C1 segment of cervical spinal cord (tissue), 14 donors: ENCODE measurements at regions not wholly inside any gene's neighbourhood (a gene's known extent, or its start where the extent isn't known, plus 50 kb on each side); places are given as distances from the start of the nearest gene placed in this dataset.

Source experiments
- DNase-seq, 14 donors: peaks; one replicate each; lab custom pipeline; 2025; lab: John Stamatoyannopoulos, UW

DNA sequence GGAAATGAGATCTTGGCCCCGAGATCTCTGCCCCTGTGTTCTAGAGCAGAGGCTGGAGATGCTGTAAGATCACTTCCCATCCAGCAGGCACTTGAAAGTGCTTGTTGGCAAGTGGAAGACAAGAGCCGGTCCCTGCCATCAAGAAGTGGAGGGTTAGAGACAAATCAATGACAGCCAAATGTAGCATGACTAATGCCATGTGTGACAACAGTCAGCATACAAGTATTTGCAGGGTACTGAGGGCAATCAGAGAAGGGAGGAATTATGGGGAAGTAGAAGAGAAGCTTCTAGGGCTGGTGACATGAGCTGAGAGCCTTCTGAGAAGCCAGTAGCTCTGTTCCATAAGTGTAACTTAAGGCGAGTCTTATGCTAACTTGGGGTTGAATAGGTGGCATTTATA lies 58.6 kb downstream of the TMEM17 start:
- no peak for DNase-seq

DNA sequence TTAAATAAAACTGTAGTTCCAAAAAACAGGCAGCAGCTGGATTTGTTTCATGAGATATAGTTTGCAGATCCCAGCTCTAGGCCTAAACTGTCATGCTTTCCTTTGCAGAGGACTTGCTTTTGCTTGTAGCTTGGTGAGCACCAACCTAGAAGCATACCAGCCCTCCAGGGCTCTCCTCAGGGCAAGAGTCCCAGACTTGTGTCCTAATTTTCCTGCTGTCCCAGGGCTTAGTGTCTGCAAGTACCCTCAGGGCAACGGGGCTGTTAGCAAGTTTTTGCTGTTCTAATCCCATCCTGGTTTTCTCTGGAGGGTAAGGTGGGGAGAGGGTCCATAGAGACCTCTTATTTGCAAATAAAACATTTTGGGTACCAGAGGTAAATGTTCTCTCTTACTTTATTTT lies 59.5 kb downstream of the TMEM17 start:
- no peak for DNase-seq

DNA sequence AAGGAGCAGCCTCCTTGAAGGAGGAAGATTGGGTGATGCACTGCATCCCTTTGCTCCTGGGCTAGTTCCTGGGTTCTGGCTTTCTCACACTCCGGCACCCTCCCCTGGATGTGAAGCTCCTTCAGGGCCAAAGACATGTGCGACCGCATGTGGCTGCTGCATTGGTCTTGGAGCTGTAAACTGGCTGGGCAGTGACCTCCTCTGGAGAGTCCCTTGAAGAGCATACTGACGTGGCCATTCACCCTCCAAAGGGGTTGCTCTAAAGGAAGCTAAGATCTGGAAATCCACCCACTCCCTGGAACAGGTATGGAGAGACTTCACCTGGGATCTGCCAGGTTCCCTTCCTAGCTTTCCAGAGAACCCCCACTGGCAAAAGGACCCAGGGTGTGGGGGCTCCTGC lies 62.1 kb downstream of the TMEM17 start:
- DNase-seq, result no peak

DNA sequence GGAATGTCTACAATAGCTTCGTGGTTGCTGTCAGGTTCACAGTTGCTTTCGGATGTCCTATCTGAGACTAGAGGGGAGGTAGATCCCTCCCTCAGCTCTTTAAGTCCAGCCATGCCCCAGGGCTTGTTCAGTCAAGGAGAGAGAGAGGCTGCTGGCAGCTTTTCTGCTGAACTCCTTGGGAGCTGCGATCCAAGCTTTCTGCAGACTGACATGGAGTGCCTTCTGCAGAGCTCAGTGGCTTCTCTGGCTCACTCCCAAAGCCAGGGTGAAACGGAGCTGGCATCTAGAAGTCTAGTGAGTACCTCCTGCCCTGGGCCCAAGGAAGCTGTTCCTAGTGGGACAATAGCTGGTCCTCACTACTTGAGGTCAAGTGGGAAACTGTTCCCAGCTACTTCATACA lies 62.5 kb downstream of the TMEM17 start:
- DNase-seq, result no peak

DNA sequence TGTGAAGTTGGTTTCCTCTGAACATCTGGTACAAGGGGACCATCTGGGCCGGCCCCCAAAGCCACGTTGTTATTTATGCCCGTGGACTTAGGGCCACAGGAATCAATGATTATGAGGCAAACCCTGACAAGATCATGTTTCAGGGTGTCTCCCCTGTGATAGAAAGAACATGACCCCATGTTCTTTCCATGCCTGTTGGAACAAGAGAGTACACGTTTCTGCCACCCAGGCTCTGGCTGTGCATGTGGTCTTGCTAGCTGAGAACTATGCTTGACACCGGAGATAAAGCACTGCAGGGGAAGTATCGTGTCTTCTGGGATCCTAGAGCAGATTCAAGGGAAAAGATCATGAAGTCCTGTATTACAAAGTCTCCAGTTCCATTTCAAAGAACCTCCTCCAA lies 64.2 kb downstream of the TMEM17 start:
- no peak for DNase-seq

DNA sequence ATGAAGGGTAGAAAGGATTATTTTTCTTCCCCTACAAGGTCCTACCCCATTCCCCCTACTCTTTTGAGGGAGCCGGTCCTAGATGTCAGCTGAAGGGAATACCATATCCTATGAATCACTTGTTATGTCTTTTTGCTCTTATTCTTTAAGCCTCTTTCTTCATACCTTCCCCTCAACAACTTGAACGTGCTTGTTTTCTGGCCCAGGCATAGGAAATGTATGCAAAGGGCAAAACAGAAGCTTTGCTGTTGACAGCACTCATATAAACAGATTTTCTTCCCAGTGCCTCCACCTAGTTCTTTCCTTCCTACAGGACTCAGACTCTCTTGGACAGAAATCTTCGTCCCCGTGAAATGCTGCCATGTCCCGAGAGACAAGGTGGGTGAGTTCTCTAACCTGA lies 64.6 kb downstream of the TMEM17 start:
- no peak for DNase-seq

DNA sequence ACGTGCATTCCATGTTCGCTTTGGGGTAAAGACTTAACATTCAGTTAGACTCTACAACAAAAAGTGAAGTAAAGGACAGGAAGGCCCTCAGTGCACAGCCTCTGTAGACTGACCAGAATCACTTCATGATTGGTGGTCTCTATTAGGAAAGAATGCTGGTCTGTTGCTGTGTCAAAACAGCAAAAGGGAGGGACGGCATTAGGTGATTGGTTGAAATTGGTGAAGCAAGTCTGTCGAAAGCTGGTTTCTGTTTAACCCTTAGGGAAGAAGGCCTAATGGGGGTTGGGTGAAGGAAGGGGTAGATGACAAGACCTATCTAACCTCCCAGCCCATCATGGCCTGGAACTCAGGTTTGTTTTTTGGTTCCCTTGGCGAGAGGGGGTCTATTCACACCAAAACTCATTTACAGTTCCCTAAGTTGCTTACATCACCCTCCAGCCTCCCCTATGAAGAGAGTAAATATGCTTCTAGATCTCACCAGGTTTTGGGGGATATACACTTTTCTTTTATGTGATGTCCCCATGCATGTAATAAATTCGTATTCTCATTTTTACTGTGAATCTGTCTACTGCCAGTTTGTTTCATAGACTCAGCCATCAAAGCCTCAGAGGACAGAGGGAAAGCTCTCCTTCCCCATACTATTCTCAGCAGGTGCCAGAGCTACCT lies 65.6 kb downstream of the TMEM17 start:
- DNase-seq, result no peak

DNA sequence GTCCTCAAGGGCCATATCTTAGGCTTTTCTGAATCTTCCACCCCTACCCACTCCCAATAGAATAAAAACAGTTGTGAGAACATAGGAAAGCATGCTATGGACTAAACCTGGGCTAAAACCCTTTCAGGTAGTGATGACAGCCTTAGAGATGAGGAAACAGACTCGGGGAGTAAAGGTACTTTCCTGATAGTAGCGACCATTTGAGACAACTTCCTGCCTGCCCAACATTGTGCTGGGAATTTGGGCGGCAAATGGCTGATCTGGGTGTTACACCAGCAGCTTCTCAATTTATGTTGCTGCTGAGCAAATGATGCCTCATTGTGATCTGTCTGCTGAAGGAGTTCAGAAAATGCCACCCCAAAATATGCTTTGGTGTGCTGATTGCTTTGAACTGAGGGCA lies 66.6 kb downstream of the TMEM17 start:
- no peak for DNase-seq

DNA sequence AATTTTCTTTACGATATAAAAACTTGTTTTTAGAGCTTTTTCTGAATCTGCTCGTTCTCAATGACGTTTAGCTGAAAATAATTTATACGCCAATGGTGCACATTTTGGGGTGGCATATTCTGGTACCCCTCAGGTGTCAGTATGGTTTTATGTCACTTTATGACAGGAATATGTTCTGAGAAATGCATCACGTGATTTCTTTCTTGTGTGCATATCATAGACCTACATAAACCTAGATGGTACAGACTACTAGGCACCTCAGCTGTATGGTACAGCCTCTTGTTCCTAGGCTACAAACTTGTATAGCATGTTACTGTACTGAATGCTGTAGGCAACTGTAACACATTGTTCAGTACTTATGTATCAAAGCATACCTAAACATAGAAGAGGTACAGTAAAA lies 68.2 kb downstream of the TMEM17 start:
- DNase-seq, result no peak

DNA sequence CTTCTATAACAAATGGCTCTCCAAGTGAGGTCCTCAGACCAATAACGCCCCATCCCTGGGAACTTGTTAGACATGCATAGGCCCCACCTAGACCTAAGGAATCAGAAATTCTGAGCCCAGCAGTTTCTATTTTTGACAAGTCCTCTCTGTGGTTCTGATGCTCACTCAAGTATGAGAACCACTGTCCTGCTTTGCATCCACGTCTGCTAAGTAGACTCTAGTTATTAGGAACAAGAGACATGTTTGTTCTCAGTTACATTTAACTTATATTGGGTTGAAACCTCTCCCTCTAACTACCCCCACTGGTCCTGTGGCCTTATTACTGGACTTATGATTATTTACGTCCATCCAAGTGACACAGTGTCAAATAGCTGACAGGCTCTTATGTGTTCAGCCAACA lies 70.3 kb downstream of the TMEM17 start:
- DNase-seq, result no peak

DNA sequence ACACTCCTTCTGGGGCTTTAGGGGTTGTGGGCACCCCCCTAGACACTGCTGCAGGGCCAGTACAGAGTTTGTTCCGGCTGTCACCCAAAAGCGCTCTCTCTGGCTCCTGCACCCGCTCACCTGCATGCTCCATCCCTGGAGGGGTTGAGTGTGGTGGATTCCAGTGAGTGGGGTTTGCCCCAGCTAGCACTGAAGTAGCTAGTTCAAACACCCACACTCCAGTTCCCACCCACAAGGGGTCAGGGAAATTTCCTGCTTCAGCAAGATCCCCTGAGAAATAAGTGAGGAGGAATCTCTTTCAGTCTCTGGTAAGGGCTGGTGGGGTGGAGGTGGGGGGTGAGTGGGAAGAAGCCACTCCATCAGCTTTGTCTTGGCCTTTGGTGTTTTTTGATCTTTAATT lies 73.6 kb downstream of the TMEM17 start:
- no peak for DNase-seq

DNA sequence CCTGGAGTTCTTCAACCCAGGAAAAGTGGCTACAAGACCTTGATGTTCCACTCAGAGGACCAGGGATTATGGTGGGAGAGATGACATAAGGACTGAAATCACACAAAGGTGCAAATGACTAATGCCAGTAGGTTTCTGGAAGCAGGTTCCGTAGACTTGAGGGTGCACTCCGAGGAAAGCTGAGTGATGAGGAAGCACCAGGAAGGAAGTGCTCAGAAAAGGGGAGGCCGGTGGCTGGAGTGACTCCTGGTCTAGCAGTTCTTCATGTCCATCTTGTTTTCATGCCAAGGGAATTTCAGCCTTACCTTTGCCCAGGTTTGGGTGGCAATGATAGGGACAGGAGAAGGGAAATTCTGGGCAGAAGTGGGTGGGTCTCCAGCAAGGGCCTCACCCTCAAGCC lies 74.5 kb downstream of the TMEM17 start:
- DNase-seq, result no peak

DNA sequence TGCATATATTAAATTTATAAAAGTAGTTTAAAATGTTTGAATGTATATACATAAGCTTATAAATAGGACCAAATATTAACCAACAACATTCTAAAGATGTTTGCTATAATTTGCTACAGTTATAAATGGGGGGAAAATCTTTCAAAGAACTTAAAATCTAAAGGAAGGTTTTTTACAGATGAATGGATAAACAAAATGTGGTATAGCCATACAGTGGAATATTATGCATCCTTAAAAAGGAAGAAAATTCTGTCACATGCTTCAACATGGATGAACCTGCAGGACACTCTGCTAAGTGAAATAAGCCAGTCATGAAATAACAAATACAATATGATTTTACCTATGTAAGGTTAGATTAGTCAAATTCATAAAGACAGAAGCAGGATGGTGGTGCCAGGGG lies 75.8 kb downstream of the TMEM17 start:
- no peak for DNase-seq

DNA sequence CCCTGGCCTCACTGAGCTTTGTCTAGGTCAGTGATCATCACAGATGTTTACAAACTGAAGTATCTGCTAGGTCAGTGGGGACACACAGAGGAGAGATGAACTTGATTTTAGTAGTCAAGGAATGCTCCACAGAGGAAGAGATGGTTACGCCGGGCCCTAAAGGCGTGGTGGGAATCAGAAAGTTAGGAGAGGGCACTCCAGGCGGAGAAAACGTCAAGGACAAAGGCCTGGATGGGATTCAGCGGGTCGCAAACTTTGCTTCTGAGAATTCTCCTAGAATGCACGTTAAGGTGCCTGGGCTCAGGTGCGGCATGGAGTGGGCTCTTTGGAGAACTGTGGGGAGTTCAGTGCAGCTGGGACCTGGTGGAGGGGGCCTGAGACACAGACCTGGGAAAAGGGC lies 78.8 kb downstream of the TMEM17 start:
- no peak for DNase-seq

DNA sequence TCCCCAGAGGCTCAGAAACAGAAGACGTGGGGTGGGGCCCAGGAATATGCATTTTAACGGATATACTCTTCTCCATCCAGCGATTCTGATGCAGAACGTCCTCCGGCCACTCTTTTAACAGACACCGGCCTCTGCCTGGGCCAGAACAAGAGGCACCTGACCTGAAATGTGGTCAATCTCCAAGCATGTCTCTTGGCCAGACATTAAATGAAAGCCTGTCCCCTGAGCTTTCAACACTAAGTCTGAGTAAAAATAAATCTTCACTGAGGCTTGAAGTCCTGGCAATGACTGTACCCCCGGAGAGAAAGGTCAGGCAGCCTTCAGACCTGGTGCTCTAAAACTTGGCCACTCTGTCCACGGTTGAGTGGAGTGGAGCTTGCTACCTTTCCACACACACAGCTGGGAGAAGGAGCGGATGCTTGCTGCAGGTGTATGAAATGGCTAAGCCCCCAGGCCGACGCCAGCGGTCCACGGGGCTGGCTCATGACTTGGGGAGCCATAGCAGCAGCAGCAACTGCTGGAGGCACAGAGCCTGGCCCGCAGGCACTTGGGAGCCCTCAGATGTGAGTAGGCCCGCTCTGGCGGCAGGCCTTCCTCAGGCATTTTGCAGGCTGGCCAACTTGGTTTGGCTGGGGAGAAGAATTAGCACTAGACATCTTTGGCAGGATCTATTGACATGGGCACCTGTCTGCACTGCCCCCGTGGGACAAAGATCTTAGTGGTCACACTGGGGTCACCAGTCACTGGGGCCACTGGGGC lies 79.7 kb downstream of the TMEM17 start:
- no peak for DNase-seq

DNA sequence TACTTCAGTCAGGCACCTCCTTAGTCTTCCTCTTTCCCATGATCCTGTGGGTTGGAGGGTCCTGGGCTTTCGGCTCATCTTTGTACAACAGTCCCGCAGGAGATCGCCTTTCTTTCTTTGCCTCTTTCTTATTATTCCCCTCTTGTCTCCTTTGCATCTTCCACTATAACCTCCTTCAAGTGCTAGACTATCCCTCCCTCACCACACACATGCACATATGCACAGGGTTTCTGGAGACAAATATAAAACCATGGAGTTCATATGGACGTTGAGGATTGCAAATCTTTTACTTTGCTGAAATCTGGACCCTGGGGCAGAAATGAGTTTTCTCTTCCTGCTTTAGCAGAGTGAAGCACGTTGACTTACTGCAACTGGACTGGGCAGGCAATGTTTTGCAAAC lies 80.3 kb downstream of the TMEM17 start:
- no peak for DNase-seq

DNA sequence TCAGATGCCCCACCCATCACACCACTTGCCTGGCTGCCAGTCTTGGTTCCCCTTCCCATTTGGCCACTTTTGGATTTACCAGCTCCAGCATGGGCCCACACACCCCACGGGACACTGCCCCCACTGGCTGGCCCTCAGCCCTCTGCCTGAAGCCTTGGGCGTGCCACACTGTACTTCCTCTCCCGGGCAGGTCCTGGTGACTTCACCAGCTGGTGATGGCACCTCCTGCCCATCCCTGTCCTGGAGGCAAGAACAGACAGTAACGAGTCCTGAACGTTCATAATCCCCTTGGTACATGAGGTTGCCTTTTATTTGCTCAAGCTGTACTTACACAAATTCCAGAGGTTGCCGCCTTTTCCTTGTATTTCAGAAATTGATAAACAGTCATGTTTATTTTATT lies 81.1 kb downstream of the TMEM17 start:
- no peak for DNase-seq

DNA sequence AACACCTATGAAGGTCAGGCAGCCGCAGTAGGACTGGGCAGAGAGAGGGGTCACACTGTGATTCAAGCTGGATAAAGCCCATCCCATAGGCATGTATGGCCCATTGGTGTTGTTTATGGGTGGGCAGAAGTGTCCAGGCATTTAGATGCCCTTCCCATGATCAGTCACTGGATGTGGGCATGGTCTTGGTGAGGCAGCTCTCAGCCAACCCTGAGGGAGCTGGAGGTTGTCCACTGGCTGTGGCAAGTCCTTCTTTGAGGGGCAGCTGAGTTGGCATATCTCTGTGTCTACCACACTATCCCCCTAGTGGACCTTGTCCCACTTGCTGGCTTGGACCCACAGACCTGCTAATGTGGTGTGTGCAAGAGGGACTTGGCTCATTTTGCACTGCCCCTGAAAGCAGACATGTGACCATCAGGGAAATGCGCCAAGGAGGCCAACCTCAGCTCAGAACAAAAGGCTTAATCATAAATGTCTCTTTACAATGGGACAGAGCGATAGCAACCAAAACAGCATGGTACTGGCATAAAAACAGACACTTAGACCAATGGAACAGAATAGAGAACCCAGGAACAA lies 82.0 kb downstream of the TMEM17 start:
- peak in 7 of 14 donors; percentile 22 to 41 (median 38) for DNase-seq

DNA sequence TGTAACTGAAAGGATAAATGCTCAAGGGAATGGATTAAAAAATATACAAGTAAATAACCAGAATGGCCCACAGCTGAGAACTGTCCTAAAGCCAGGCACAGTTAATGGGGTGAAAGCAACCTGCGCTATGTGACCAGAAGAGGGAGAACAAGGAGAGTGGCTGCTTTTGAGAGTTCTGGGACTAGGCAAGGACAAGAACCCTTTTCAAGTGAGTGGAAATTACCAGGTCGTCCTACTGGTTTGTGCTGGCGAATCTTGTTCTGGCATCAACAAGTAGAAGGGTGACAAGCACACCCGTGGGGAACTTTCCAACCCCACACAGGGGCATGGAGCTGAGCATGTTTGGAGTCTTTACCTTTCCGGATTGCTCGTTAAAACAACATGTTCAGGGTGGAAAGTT lies 82.8 kb downstream of the TMEM17 start:
- DNase-seq, result no peak

DNA sequence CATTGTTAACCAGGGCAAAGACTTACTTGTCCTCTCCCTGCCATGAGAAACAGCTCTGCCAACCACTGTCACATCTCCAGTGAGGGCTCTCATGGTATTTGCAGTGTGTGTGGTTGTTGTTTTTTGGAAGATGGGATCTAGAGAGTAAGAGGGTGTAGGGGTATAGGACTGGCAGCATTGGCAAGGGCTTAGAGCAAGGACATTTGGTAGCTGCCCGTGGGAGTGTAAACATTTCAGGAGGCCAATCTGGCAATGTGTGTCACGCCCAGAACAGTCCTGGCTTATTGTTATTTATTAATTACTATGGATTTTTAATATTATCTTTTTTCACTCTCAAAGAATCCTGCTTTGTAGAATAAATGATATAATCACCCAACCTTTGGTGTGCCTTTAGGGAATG lies 90.5 kb downstream of the TMEM17 start:
- DNase-seq, result peak in 2 of 14 donors; percentile 38 to 55

DNA sequence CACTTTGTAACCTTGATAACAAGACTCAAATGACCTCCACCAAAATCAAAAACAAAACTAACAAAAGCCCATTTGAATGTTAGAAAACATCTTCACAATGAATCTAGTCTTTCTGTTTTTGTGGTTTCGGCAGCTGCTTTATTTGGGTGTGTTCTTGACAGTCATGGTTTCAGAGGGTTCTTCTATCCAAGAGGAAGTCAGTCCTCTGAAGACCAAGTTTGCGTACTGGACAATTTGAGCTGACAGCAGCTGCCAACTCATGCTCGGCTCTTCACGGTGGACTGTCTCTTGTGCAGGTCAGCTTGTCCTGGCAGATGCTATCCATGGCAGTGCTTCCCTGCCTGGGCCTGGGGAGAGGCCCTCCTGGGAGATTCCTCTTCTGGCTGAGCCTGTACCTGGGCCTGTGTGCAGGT lies 91.0 kb downstream of the TMEM17 start:
- DNase-seq, result peak in 6 of 14 donors; percentile 2 to 55 (median 30)

DNA sequence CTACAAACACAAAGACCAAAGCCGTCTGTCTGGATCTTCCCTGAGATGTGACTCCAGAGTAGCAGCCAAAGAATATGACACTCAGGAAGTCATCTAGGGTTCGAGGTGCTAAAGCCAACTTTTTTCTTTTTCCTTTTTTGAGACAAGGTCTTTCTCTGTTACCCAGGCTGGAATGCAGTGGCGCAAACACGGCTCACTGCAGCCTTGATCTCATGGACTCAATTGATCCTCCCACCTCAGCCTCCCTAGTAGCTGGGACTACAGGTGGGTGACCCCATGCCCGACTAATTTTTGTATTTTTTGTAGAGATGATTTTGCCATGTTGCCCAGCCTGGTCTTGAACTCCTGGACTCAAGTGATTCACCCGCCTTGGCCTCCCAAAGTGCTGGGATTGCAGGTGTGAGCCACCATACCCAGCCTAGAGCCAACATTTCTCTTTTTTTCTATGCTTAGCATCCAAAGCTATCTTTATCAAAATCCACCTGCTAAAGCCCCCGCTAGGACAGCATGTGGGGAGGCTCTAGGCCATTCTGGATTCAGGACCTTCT lies 92.8 kb downstream of the TMEM17 start:
- DNase-seq, result no peak

DNA sequence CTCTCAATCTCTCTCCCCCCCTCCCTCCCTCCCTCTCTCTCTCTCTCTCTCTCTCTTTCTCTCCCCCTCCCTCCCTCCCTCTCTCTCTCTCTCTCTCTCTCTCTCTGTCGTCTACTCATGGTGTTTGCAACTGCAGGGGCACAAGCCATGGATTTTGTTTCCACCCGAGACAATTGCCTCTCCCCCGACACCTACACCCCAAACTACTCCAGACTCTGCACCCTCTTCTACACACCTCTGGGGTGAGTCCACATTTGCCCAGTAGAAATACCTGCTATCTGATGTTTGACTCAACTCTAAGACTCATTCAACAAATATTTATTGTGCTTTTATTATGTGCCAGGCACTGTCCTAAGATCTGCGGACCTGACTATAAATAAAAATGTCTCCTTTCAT lies 93.7 kb downstream of the TMEM17 start:
- DNase-seq, result no peak
